CD14-positive monocyte (primary cell): ENCODE measurements at regions not wholly inside any gene's neighbourhood (a gene's known extent, or its start where the extent isn't known, plus 50 kb on each side); places are given as distances from the start of the nearest gene placed in this dataset.

Experiments used
- DNase-seq, 3 donors: peaks; one replicate each; pipeline ENCODE4 v3.0.0-alpha.2; 2011 to 2022
- H2AFZ ChIP-seq: 2 replicates; pipeline ENCODE4 v1.6.0; 2012; ENCODE audit warnings: mild to moderate bottlenecking, low read depth, low read length, inconsistent platforms; ENCODE audit not compliant: insufficient read depth, poor library complexity, severe bottlenecking
- H3K27ac ChIP-seq, 2 donors: 1 replicate in 1 of 2; 2 replicates in 1 of 2; pipeline ENCODE4 v1.5.1; 2012 to 2013; ENCODE audit warnings: low read length in 2 of 2, control low read depth in 1 of 2, inconsistent platforms in 1 of 2, low read depth in 1 of 2, mild to moderate bottlenecking in 1 of 2
- H3K27me3 ChIP-seq, 2 donors: one replicate each; pipeline versions ENCODE4 v1.6.0 to v1.6.1; 2011 to 2013; ENCODE audit warnings: low read length in 2 of 2; ENCODE audit not compliant: control insufficient read depth in 2 of 2, insufficient read depth in 2 of 2
- H3K36me3 ChIP-seq, 2 donors: replicated peaks in 1 of 2; 1 replicate in 1 of 2; 2 replicates in 1 of 2; pipeline versions ENCODE4 v1.5.1 to v1.6.1; 2012 to 2013; ENCODE audit warnings: low read length in 2 of 2, control low read depth in 1 of 2, inconsistent platforms in 1 of 2, mild to moderate bottlenecking in 1 of 2; ENCODE audit not compliant: insufficient read depth in 2 of 2, control insufficient read depth in 1 of 2
- H3K4me1 ChIP-seq, 2 donors: 1 replicate in 1 of 2; 2 replicates in 1 of 2; pipeline versions ENCODE4 v1.5.1 to v1.6.1; 2012 to 2013; ENCODE audit warnings: low read length in 2 of 2, control low read depth in 1 of 2, inconsistent platforms in 1 of 2, mild to moderate bottlenecking in 1 of 2, moderate library complexity in 1 of 2; ENCODE audit not compliant: insufficient read depth in 2 of 2, control insufficient read depth in 1 of 2
- H3K4me2 ChIP-seq: replicated peaks from 2 replicates; pipeline ENCODE3; 2012; ENCODE audit warnings: low read length, moderate library complexity, mild to moderate bottlenecking; ENCODE audit not compliant: poor library complexity, severe bottlenecking; ENCODE audit errors: extremely low read depth
- H3K4me3 ChIP-seq, 3 experiments: fragments of 200-600 bp in 1 of 3; sonication (generic) in 1 of 3; replicated peaks in 1 of 3; 1 replicate in 2 of 3; 2 replicates in 1 of 3; pipeline ENCODE4 v1.5.1; 2011 to 2013; ENCODE audit warnings: low read length in 3 of 3, mild to moderate bottlenecking in 3 of 3, control low read depth in 2 of 3, low read depth in 2 of 3, inconsistent platforms in 1 of 3, moderate library complexity in 1 of 3
- H3K79me2 ChIP-seq: 2 replicates; pipeline ENCODE4 v1.6.0; 2012; ENCODE audit warnings: mild to moderate bottlenecking, control low read depth, inconsistent platforms, low read length, moderate library complexity; ENCODE audit not compliant: insufficient read depth
- H3K9ac ChIP-seq: 2 replicates; pipeline ENCODE4 v1.6.0; 2017; ENCODE audit warnings: low read length, mild to moderate bottlenecking; ENCODE audit not compliant: insufficient read depth, poor library complexity, severe bottlenecking
- H3K9me3 ChIP-seq, 2 donors: replicated peaks in 1 of 2; 1 replicate in 1 of 2; 2 replicates in 1 of 2; pipeline versions ENCODE4 v1.5.1 to v1.6.1; 2012 to 2013; ENCODE audit warnings: low read length in 2 of 2, control low read depth in 1 of 2; ENCODE audit not compliant: control insufficient read depth in 1 of 2, insufficient read depth in 1 of 2
- H4K20me1 ChIP-seq: 2 replicates; pipeline ENCODE4 v1.6.0; 2012; ENCODE audit warnings: mild to moderate bottlenecking, low read length, control low read depth, moderate library complexity; ENCODE audit not compliant: insufficient read depth
- H3K27ac Mint-ChIP-seq, 7 donors: one replicate each; pipeline ENCODE4 v1.8.0; 2020; ENCODE audit warnings: mild to moderate bottlenecking in 7 of 7, mixed read lengths in 7 of 7, moderate library complexity in 6 of 7, inconsistent platforms in 2 of 7
- H3K27me3 Mint-ChIP-seq, 3 donors: one replicate each; pipeline ENCODE4 v1.8.0; 2021 to 2022; ENCODE audit warnings: low read depth in 3 of 3, mild to moderate bottlenecking in 3 of 3, mixed read lengths in 3 of 3, moderate library complexity in 3 of 3, inconsistent platforms in 1 of 3
- H3K36me3 Mint-ChIP-seq, 2 donors: one replicate each; pipeline ENCODE4 v1.8.0; 2020; ENCODE audit warnings: mixed read lengths in 2 of 2, inconsistent platforms in 1 of 2, mild to moderate bottlenecking in 1 of 2
- H3K4me1 Mint-ChIP-seq: one replicate; pipeline ENCODE4 v1.8.0; 2020; ENCODE audit warnings: mild to moderate bottlenecking, mixed read lengths
- H3K4me3 Mint-ChIP-seq, 2 donors: one replicate each; pipeline ENCODE4 v1.8.0; 2020; ENCODE audit warnings: mild to moderate bottlenecking in 2 of 2, mixed read lengths in 2 of 2, moderate library complexity in 1 of 2
- H3K9me3 Mint-ChIP-seq, 7 donors: one replicate each; pipeline ENCODE4 v1.8.0; 2020 to 2022; ENCODE audit warnings: mixed read lengths in 7 of 7, mild to moderate bottlenecking in 6 of 7, moderate library complexity in 6 of 7, inconsistent platforms in 2 of 7
- CTCF ChIP-seq: fragments of 200-600 bp; IDR thresholded peaks from one replicate; pipeline ENCODE4 v1.8.0; 2022; ENCODE audit warnings: antibody characterized with exemption, mild to moderate bottlenecking
- WGBS: methylation state at CpG from one replicate; pipeline ENCODE4 v1.1.5; 2013; ENCODE audit warnings: missing lambda C conversion rate; ENCODE audit not compliant: insufficient coverage; 5-methylcytosine and 5-hydroxymethylcytosine counted together
- intact Hi-C, 2 donors: fragments of 100-400 bp; cut with micrococcal nuclease; formaldehyde crosslinking; loops; one replicate each; pipeline versions ENCODE4 v1.15.0 to v1.15.1; 2023

- H3K36me3 ChIP-seq, result no peaks in the 10 kb centered on the region
- H3K9ac ChIP-seq, result no peak overlapping the region
- peaks cover 0 to 1% (median 0%) of the 10 kb centered on the region in 3 donors for H3K27me3 Mint-ChIP-seq
- H3K27ac ChIP-seq, result no peak overlapping the region
- no peak overlapping the region for H3K4me3 Mint-ChIP-seq
- no peaks in the 10 kb centered on the region for H3K4me1 ChIP-seq
- H3K4me3 ChIP-seq, result no peak overlapping the region
- H3K36me3 Mint-ChIP-seq, result no peaks in the 10 kb centered on the region
- no peaks in the 10 kb centered on the region for H3K79me2 ChIP-seq
- no peak overlapping the region for H3K27ac Mint-ChIP-seq
- no peak overlapping the region for H2AFZ ChIP-seq
- no peaks in the 10 kb centered on the region for H3K27me3 ChIP-seq
- no peak for TF ChIP-seq CTCF
- H3K9me3 Mint-ChIP-seq, result peaks cover 0 to 5% (median 0%) of the 10 kb centered on the region in 7 donors
- no peaks in the 10 kb centered on the region for H3K9me3 ChIP-seq
- no peaks in the 10 kb centered on the region for H4K20me1 ChIP-seq
- H3K4me2 ChIP-seq, result no peak overlapping the region
- intact Hi-C loops, result no loop called here
- no peaks in the 10 kb centered on the region for H3K4me1 Mint-ChIP-seq
- WGBS, result no CpG with 5 or more reads among the region's 2 CpGs
- no peak for DNase-seq
Measured at GRCh38 chr11:87739261-87739660, 436.0 kb downstream of the RAB38 start.

GRCh38 chr11:87736928-87737327, 438.3 kb downstream of the RAB38 start:
- no peak overlapping the region for H3K4me3 Mint-ChIP-seq

More at GRCh38 chr11:87736928-87737327, 438.3 kb downstream of the RAB38 start:
- no peak for TF ChIP-seq CTCF
- H3K9ac ChIP-seq, result no peak overlapping the region
- no peak overlapping the region for H3K4me2 ChIP-seq
- 80% methylated on average over 1 of the region's 1 CpG for WGBS
- no peak overlapping the region for H2AFZ ChIP-seq
- H3K4me3 ChIP-seq, result no peak overlapping the region
- H3K27me3 ChIP-seq, result no peaks in the 10 kb centered on the region
- H3K4me1 ChIP-seq, result no peaks in the 10 kb centered on the region
- H3K79me2 ChIP-seq, result no peaks in the 10 kb centered on the region
- Mint-ChIP-seq H3K36me3 (no peaks in the 10 kb centered on the region), H3K27me3 (peaks cover 0 to 1% (median 0%) of the 10 kb centered on the region in 3 donors), H3K27ac (no peak overlapping the region), H3K4me1 (no peaks in the 10 kb centered on the region), H3K9me3 (peaks cover 0 to 5% (median 0%) of the 10 kb centered on the region in 7 donors)
- H4K20me1 ChIP-seq, result no peaks in the 10 kb centered on the region
- DNase-seq, result no peak
- no peaks in the 10 kb centered on the region for H3K9me3 ChIP-seq
- no peak overlapping the region for H3K27ac ChIP-seq
- intact Hi-C loops, result no loop called here
- no peaks in the 10 kb centered on the region for H3K36me3 ChIP-seq
